H1 (cell line): ENCODE measurements at regions not wholly inside any gene's neighbourhood (a gene's known extent, or its start where the extent isn't known, plus 50 kb on each side); places are given as distances from the start of the nearest gene placed in this dataset.

Experiments
- CREB1 ChIP-seq: IDR thresholded peaks from 2 replicates; pipeline ENCODE4 v1.6.1; 2012; ENCODE audit warnings: inconsistent platforms
- CTBP2 ChIP-seq: IDR thresholded peaks from 2 replicates; pipeline ENCODE4 v1.7.0; 2011; ENCODE audit warnings: borderline replicate concordance, mild to moderate bottlenecking, moderate library complexity, mixed read lengths, low read length; ENCODE audit not compliant: insufficient read depth, insufficient read length
- EGR1 ChIP-seq: IDR thresholded peaks from 2 replicates; pipeline ENCODE4 v1.6.1; 2011; ENCODE audit warnings: low read depth, low read length, borderline replicate concordance
- EP300 ChIP-seq, 2 experiments: IDR thresholded peaks; 1 replicate in 1 of 2; 2 replicates in 1 of 2; pipeline ENCODE4 v1.6.1; 2011 to 2012; ENCODE audit warnings: low read depth in 2 of 2, low read length in 2 of 2, mild to moderate bottlenecking in 2 of 2, borderline replicate concordance in 1 of 2, inconsistent platforms in 1 of 2, moderate library complexity in 1 of 2
- HDAC2 ChIP-seq, 2 experiments: fragments of 300-600 bp in 1 of 2; sonication (generic) in 1 of 2; IDR thresholded peaks; 2 replicates each; pipeline ENCODE4 v1.6.1; 2011 to 2012; ENCODE audit warnings: low read depth in 2 of 2, low read length in 2 of 2, mild to moderate bottlenecking in 2 of 2, moderate library complexity in 2 of 2, borderline replicate concordance in 1 of 2, inconsistent platforms in 1 of 2
- HDAC6 ChIP-seq: IDR thresholded peaks from one replicate; pipeline ENCODE4 v1.7.1; 2012; ENCODE audit warnings: low read depth, mild to moderate bottlenecking, inconsistent platforms, low read length, moderate library complexity
- MAFK ChIP-seq: IDR thresholded peaks from 2 replicates; pipeline ENCODE4 v1.6.1; 2012; ENCODE audit warnings: low read depth, mild to moderate bottlenecking, improper control_type of control experiment, low read length
- NANOG ChIP-seq: IDR thresholded peaks from 2 replicates; pipeline ENCODE4 v1.6.1; 2011; ENCODE audit warnings: low read length, low read depth, mild to moderate bottlenecking, inconsistent platforms; ENCODE audit not compliant: insufficient read depth, poor library complexity, severe bottlenecking
- POLR2AphosphoS5 ChIP-seq: IDR thresholded peaks from 2 replicates; pipeline ENCODE4 v1.6.1; 2011; ENCODE audit warnings: low read depth, low read length
- POU5F1 ChIP-seq: IDR thresholded peaks from 2 replicates; pipeline ENCODE4 v1.6.1; 2011; ENCODE audit warnings: low read depth, mild to moderate bottlenecking, low read length, moderate library complexity
- RAD21 ChIP-seq, 2 experiments: IDR thresholded peaks in 1 of 2; conservative IDR thresholded peaks in 1 of 2; 2 replicates each; pipeline ENCODE4 v1.6.1; 2011; ENCODE audit warnings: low read depth in 2 of 2, low read length in 2 of 2, improper control_type of control experiment in 1 of 2, inconsistent platforms in 1 of 2, mild to moderate bottlenecking in 1 of 2, moderate library complexity in 1 of 2
- SIN3A ChIP-seq, 2 experiments: IDR thresholded peaks in 1 of 2; conservative IDR thresholded peaks in 1 of 2; 2 replicates each; pipeline ENCODE4 v1.6.1; 2011 to 2012; ENCODE audit warnings: low read length in 2 of 2, improper control_type of control experiment in 1 of 2, low read depth in 1 of 2, mild to moderate bottlenecking in 1 of 2
- SP1 ChIP-seq: IDR thresholded peaks from 2 replicates; pipeline ENCODE4 v1.6.1; 2011; ENCODE audit warnings: low read depth, low read length
- SRF ChIP-seq: IDR thresholded peaks from 2 replicates; pipeline ENCODE4 v1.6.1; 2011; ENCODE audit warnings: mild to moderate bottlenecking, low read depth, low read length, moderate library complexity
- TAF7 ChIP-seq: optimal IDR thresholded peaks from 2 replicates; pipeline ENCODE3; 2011; ENCODE audit warnings: low read depth, mild to moderate bottlenecking, inconsistent platforms, low read length, moderate library complexity, borderline replicate concordance
- TBP ChIP-seq: IDR thresholded peaks from 2 replicates; pipeline ENCODE4 v1.6.1; 2011; ENCODE audit warnings: low read depth, low read length, improper control_type of control experiment
- TEAD4 ChIP-seq: IDR thresholded peaks from 2 replicates; pipeline ENCODE4 v1.6.1; 2012; ENCODE audit warnings: low read depth, low read length, inconsistent platforms, mixed read lengths
- TF ChIP-seq, protein P1 (sequence below): IDR thresholded peaks from 2 replicates; pipeline ENCODE4 v1.6.1; 2011; ENCODE audit warnings: low read depth, mild to moderate bottlenecking, low read length; ENCODE audit not compliant: insufficient read depth
- TF ChIP-seq, protein P2 (sequence below), 3 experiments: IDR thresholded peaks; 1 replicate in 2 of 3; 2 replicates in 1 of 3; pipeline versions ENCODE4 v1.5.1 to v1.6.1; 2011; ENCODE audit warnings: low read length in 3 of 3, mild to moderate bottlenecking in 3 of 3, inconsistent platforms in 2 of 3, low read depth in 1 of 3, moderate library complexity in 1 of 3; ENCODE audit not compliant: insufficient read depth in 1 of 3; ENCODE audit errors: control extremely low read depth in 1 of 3

GRCh38 chr5:36743891-36744772, 132.4 kb upstream of the NIPBL start (continued):
- TF ChIP-seq EP300 (IDR thresholded peaks at IDR 0.05; ENCODE audit: borderline replicate concordance in 1 of 2, low read depth in 2 of 2, low read length in 2 of 2) (no peak), TAF7 (no peak), RAD21 (IDR thresholded peaks at IDR 0.05 in 1 of 2, conservative IDR thresholded peaks at IDR 0.05 in 1 of 2; ENCODE audit: low read depth in 2 of 2, low read length in 2 of 2) (peak; percentile 66 to 77), SIN3A (conservative IDR thresholded peaks at IDR 0.05 in 1 of 2, IDR thresholded peaks at IDR 0.05 in 1 of 2; ENCODE audit: low read depth in 1 of 2, low read length in 2 of 2) (no peak), POU5F1 (no peak), SRF (no peak), EGR1 (0 out of 2 replicates have a peak, but pooled peaks have one; percentile 11), CTBP2 (no peak), MAFK (no peak), TEAD4 (peak; percentile 60; the same call in 1 of the 2 replicates), NANOG (no peak), SP1 (peak; percentile 38; the same call in 1 of the 2 replicates), CREB1 (0 out of 2 replicates have a peak, but pooled peaks have one; percentile 18), HDAC6 (no peak), POLR2AphosphoS5 (no peak), HDAC2 (IDR thresholded peaks at IDR 0.05; ENCODE audit: borderline replicate concordance in 1 of 2, low read depth in 2 of 2, low read length in 2 of 2) (peak in 1 of 2 experiments; percentile 72; a peak in 1 of 4 replicates), TBP (no peak)
- TF ChIP-seq, protein P1, sequence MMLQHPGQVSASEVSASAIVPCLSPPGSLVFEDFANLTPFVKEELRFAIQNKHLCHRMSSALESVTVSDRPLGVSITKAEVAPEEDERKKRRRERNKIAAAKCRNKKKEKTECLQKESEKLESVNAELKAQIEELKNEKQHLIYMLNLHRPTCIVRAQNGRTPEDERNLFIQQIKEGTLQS, result no peak
- TF ChIP-seq, protein P2, sequence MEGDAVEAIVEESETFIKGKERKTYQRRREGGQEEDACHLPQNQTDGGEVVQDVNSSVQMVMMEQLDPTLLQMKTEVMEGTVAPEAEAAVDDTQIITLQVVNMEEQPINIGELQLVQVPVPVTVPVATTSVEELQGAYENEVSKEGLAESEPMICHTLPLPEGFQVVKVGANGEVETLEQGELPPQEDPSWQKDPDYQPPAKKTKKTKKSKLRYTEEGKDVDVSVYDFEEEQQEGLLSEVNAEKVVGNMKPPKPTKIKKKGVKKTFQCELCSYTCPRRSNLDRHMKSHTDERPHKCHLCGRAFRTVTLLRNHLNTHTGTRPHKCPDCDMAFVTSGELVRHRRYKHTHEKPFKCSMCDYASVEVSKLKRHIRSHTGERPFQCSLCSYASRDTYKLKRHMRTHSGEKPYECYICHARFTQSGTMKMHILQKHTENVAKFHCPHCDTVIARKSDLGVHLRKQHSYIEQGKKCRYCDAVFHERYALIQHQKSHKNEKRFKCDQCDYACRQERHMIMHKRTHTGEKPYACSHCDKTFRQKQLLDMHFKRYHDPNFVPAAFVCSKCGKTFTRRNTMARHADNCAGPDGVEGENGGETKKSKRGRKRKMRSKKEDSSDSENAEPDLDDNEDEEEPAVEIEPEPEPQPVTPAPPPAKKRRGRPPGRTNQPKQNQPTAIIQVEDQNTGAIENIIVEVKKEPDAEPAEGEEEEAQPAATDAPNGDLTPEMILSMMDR (IDR thresholded peaks at IDR 0.05; ENCODE audit: control extremely low read depth in 1 of 3, insufficient read depth in 1 of 3, low read depth in 1 of 3, low read length in 3 of 3), result peak; percentile 76 to 82 (median 82)
